ENCODE measurements at regions not wholly inside any gene's neighbourhood (a gene's known extent, or its start where the extent isn't known, plus 50 kb on each side); places are given as distances from the start of the nearest gene placed in this dataset.
A peak's percentile ranks its signal among the peaks of the same experiment; 100 is the strongest.

- no peak for FAIRE-seq
Observed at GRCh38 chr5:40416588-40416987, 263.1 kb upstream of the PTGER4 start.

GRCh38 chr5:40416098-40416497, 263.6 kb upstream of the PTGER4 start:
- H3K36me3 ChIP-seq (ENCODE audit: control insufficient read depth, insufficient read depth, low read length) = no peaks in the 10 kb centered on the region
- FAIRE-seq (no peak), DNase-seq (ENCODE audit: low read depth) (no peak)
- no peaks in the 10 kb centered on the region for H3K27me3 ChIP-seq (ENCODE audit: control insufficient read depth, insufficient read depth, low read length)
- no peak overlapping the region for H3K4me3 ChIP-seq (ENCODE audit: low read depth, low read length)
- no peak for TF ChIP-seq CTCF (IDR thresholded peaks at IDR 0.05; ENCODE audit: insufficient read depth, low read length, severe bottlenecking)

More at GRCh38 chr5:40416588-40416987, 263.1 kb upstream of the PTGER4 start:
- H3K36me3 ChIP-seq (ENCODE audit: control insufficient read depth, insufficient read depth, low read length) = no peaks in the 10 kb centered on the region
- H3K4me3 ChIP-seq (ENCODE audit: low read depth, low read length) = no peak overlapping the region
- no peaks in the 10 kb centered on the region for H3K27me3 ChIP-seq (ENCODE audit: control insufficient read depth, insufficient read depth, low read length)
- no peak for DNase-seq (ENCODE audit: low read depth)
- no peak for TF ChIP-seq CTCF (IDR thresholded peaks at IDR 0.05; ENCODE audit: insufficient read depth, low read length, severe bottlenecking)

DNA sequence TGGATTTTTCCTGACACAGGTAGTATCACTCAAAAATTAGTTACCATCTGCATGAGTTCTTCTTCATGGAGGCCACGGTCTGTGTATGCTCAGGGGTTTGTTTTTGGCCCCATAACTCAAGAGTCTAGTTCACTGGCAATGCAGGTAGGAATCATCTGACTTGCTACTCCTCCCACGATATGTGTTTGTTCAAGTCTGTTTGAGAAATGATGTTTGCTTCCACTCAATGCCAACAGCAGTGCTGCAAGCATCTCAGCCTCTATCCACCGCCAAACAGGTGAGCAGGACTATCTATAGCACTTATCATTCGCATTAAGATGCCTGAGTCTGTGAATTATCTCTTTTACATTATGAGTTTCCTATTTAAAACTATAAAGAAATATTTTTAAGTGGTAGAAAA, 264.8 kb upstream of the PTGER4 start:
- no peaks in the 10 kb centered on the region for H3K27me3 ChIP-seq (ENCODE audit: control insufficient read depth, insufficient read depth, low read length)
- no peak for FAIRE-seq
- no peak for TF ChIP-seq CTCF (IDR thresholded peaks at IDR 0.05; ENCODE audit: insufficient read depth, low read length, severe bottlenecking)
- H3K4me3 ChIP-seq (ENCODE audit: low read depth, low read length) = no peak overlapping the region
- DNase-seq (ENCODE audit: low read depth) = no peak
- H3K36me3 ChIP-seq (ENCODE audit: control insufficient read depth, insufficient read depth, low read length) = no peaks in the 10 kb centered on the region

DNA sequence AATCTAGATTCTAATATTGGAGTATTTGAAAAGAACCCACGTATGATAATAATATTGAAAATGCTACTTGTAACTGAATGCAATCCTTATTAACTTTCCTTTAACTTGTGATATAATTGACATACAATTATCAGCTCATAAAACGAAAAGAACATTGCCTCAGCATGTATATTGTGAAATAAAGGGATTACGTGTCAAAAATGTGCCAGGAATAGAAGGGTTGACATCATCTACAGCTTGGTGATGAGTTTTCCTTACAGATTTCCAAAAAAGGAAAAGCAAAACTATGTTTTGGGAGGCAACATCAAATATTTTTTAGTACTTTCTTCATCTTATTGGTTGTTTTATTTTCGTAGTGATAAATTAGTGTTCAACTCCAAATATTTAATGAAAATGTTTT, 266.0 kb upstream of the PTGER4 start:
- Histone ChIP-seq H3K4me3 (ENCODE audit: low read depth, low read length) (no peak overlapping the region), H3K36me3 (ENCODE audit: control insufficient read depth, insufficient read depth, low read length) (no peaks in the 10 kb centered on the region), H3K27me3 (ENCODE audit: control insufficient read depth, insufficient read depth, low read length) (no peaks in the 10 kb centered on the region)
- no peak for FAIRE-seq
- no peak for TF ChIP-seq CTCF (IDR thresholded peaks at IDR 0.05; ENCODE audit: insufficient read depth, low read length, severe bottlenecking)
- DNase-seq (ENCODE audit: low read depth) = peak; percentile 94

- H3K27me3 ChIP-seq (ENCODE audit: control insufficient read depth, insufficient read depth, low read length) = no peaks in the 10 kb centered on the region
- no peak for FAIRE-seq
- H3K4me3 ChIP-seq (ENCODE audit: low read depth, low read length) = no peak overlapping the region
- DNase-seq (ENCODE audit: low read depth) = no peak
- TF ChIP-seq CTCF (IDR thresholded peaks at IDR 0.05; ENCODE audit: insufficient read depth, low read length, severe bottlenecking) = no peak
- no peaks in the 10 kb centered on the region for H3K36me3 ChIP-seq (ENCODE audit: control insufficient read depth, insufficient read depth, low read length)
Observed at GRCh38 chr5:40412771-40413170, 266.9 kb upstream of the PTGER4 start.

DNA sequence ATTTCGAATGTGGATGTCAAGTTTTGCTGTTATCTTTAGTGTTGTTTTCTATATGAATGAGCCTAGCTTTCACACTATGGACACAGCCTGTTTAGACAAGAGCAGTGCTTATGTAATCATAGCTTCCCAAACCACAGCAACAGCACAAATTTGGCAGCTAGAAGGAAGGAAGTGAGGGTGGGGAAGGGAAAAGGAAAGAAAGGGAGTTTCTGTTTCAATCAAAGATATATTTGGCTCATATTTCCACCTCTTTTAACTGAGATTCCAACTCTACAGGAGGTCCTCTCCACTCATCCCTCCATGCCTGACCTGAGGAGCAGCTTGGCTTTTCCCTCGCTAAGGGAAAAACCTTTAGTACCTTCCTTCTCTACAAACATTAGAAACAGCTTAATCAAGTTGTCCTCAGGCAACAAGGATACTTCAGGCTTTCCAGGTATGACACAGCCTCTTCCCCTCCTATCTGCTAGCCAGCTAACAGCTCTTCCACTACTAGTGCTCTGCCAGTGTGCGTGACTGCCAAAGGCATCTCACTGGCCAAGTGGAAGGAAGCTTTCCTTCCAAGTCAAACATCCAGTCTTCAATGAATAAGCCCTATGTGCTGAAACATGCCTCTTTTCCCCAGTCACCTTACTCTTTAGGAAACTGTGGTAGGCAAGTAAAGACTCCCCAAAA, 268.6 kb upstream of the PTGER4 start:
- H3K27me3 ChIP-seq (ENCODE audit: control insufficient read depth, insufficient read depth, low read length) = no peaks in the 10 kb centered on the region
- TF ChIP-seq CTCF (IDR thresholded peaks at IDR 0.05; ENCODE audit: insufficient read depth, low read length, severe bottlenecking) = no peak
- FAIRE-seq = peak; percentile 94
- H3K36me3 ChIP-seq (ENCODE audit: control insufficient read depth, insufficient read depth, low read length) = no peaks in the 10 kb centered on the region
- H3K4me3 ChIP-seq (ENCODE audit: low read depth, low read length) = no peak overlapping the region
- DNase-seq (ENCODE audit: low read depth) = peak; percentile 98

All from bronchial epithelial cell (primary cell).